HG03025 (cell line): ENCODE measurements at regions not wholly inside any gene's neighbourhood (a gene's known extent, or its start where the extent isn't known, plus 50 kb on each side); places are given as distances from the start of the nearest gene placed in this dataset.
"Not testable (repeated sequence)": the region's sequence is repeated elsewhere in the genome, so short reads cannot be mapped to it uniquely, and the experiment has no call there.

ENCODE experiments used
- ATAC-seq: cut with Tn5 transposase; IDR thresholded peaks from one replicate; pipeline ENCODE4 v1.9.1; 2021; ENCODE audit warnings: mild to moderate bottlenecking, moderate library complexity; ENCODE audit not compliant: unreplicated experiment, low FRiP score

GRCh38 chr20:16861708-16862107, 113.5 kb downstream of the OTOR start:
- no peak for ATAC-seq

GRCh38 chr20:16863303-16863702, 115.1 kb downstream of the OTOR start:
- ATAC-seq: no peak

GRCh38 chr20:16864069-16864468, 115.9 kb downstream of the OTOR start:
- no peak for ATAC-seq

- no peak for ATAC-seq
These were observed 116.8 kb downstream of the OTOR start for GRCh38 chr20:16864963-16865362.

- ATAC-seq: no peak
These were observed 117.2 kb downstream of the OTOR start for GRCh38 chr20:16865406-16865805.

DNA sequence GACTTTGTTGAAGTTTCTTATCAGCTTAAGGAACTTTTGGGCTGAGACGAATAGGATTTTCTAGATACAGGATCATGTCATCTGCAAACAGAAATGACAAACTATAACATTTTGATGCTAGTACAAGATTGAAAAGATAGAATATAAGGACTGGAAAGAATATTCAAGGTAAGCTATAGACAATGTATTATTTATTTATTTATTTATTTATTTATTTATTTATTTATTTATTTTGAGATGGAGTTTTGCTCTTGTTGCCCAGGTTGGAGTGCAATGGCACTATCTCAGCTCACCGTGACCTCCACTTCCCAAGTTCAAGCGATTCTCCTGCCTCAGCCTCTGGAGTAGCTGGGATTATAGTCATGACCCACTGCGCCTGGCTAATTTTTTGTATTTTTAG, 125.0 kb downstream of the OTOR start:
- not testable (repeated sequence) for ATAC-seq

DNA sequence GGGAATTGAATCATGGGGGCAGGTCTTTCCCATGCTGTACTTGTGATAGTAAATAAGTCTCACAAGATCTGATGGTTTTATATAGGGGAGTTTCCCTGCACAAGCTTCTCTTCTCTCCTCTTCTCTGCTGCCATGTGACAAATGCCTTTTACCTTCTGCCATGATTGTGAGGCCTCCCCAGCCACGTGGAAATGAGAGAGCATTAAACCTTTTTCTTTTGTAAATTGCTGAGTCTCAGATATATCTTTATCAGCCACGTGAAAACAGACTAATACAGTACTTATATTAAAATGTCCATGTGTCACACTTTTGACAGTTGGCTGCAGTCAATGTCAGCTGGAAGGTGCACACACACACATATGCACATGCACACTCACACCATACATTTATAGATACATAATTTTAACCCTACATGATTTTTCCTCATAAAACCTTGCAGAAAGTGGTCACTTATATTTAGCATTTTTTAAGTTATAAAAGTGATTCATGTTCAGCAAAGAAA, 128.9 kb downstream of the OTOR start:
- no peak for ATAC-seq

GRCh38 chr20:16885746-16886145, 137.6 kb downstream of the OTOR start:
- no peak for ATAC-seq

- no peak for ATAC-seq
These were observed 150.3 kb downstream of the OTOR start for GRCh38 chr20:16898433-16898832.

DNA sequence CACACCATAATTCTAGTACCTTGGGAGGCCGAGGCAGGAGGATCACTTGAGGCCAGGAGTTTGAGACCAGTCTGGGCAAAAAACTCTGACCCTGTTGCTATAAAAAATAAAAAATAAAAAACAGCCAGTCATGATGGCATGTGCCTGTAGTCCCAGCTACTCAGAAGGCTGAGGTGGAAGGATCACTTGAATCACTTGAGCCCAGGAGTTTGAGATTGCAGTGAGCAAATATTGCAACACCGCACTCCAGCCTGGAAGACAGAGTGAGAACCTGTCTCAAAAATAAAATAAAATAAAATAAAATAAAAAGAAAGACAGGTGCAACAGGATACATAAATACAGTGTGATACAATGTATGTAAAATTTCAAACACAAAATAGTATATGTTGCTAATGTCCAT, 154.5 kb downstream of the OTOR start:
- no peak for ATAC-seq

DNA sequence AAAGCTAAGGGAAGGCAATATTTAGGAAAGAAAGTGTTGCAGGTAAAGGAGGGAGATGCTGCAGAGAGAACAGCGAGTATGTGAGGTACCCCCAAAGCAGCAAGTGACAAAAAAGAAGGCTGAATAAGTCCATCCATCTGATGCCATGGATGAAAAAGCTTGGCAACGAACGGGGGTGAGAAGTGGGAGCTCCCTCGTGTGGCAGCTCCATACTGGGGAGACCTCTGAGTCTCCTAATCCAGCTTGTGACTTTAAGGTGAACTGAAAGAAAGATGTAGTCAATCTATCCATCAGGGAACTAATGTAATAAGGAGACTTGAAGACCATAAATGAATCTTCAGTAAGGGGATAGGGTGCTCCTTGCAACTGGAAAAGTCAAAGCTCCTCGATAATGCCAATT, 156.6 kb downstream of the OTOR start:
- no peak for ATAC-seq

DNA sequence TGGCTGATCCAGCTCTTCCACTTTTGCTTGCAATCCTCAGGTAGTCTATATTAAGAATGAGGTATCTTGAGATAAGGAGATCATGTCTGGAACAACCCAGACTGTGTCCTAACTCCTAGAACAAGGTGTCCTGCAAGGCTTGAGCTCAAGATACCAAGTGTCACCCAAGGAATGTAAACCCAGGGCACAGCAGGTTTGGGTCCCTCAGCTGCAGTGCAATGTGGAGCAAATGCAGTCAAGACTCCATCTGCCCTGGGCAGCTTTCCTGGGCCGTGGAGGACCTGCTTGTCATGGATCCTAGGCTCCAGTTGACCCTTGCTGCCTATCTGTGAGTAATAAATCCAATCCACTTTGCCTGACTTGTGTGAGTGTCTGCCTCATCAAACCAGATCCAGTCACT, 166.1 kb downstream of the OTOR start:
- ATAC-seq: no peak

GRCh38 chr20:16916165-16916564, 168.0 kb downstream of the OTOR start:
- ATAC-seq: no peak

GRCh38 chr20:16917636-16918035, 169.5 kb downstream of the OTOR start:
- ATAC-seq: no peak

- no peak for ATAC-seq
These were observed 170.2 kb downstream of the OTOR start for GRCh38 chr20:16918366-16918765.

DNA sequence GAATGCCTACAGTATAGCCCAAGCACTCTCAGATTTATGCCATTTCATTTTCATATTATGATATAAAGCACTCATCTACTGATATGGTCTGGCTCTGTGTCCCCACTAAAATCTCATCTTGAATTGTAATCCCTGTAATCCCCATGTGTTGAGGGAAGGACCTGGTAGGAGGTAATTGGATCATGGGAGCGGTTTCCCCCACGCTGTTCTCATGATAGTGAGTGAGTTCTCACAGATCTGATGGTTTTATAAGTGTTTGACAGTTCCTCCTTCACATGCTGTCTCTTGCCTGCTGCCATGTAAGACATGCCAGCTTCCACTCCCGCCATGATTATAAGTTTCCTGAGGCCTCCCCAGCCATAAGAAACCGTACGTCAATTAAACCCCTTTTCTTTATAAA, 171.7 kb downstream of the OTOR start:
- ATAC-seq: no peak

GRCh38 chr20:16922834-16923233, 174.7 kb downstream of the OTOR start:
- no peak for ATAC-seq

- no peak for ATAC-seq
These were observed 178.7 kb downstream of the OTOR start for GRCh38 chr20:16926626-16927430.

GRCh38 chr20:16929756-16930155, 181.6 kb downstream of the OTOR start:
- ATAC-seq: no peak

- no peak for ATAC-seq
These were observed 182.5 kb downstream of the OTOR start for GRCh38 chr20:16930656-16931055.

- no peak for ATAC-seq
These were observed 190.9 kb downstream of the OTOR start for GRCh38 chr20:16939051-16939450.

GRCh38 chr20:16940701-16941100, 192.5 kb downstream of the OTOR start:
- no peak for ATAC-seq
